ENCODE measurements at regions not wholly inside any gene's neighbourhood (a gene's known extent, or its start where the extent isn't known, plus 50 kb on each side); places are given as distances from the start of the nearest gene placed in this dataset.

DNA sequence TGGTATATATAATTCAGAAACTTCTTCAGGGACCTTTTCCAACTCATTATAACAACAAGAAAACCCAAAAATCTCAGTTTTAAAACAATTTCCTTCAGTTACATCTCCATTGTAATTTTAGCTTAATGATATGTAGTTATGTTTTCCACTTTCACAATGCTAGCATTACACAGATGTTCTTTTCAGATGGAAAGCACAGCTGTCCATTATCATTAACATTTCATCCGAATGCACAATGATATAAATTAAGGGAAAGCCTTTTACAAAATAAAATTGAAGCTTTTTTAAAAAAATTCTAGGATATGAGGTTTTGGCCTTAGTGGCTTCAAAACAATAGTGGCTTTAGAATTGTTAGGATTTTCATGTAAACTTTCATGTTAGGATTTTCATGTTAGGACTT is 389.2 kb downstream of the ADAM29 start:
- TF ChIP-seq SP1 (IDR thresholded peaks at IDR 0.05): no peak
- TF ChIP-seq HDGF (IDR thresholded peaks at IDR 0.05; ENCODE audit: borderline replicate concordance): no peak
- no peak for TF ChIP-seq BHLHE40 (IDR thresholded peaks at IDR 0.05; ENCODE audit: borderline replicate concordance)
- no peak for TF ChIP-seq TARDBP (IDR thresholded peaks at IDR 0.05)
- no peak for TF ChIP-seq ARNT (IDR thresholded peaks at IDR 0.05)
- TF ChIP-seq LEF1 (IDR thresholded peaks at IDR 0.05; ENCODE audit: borderline replicate concordance): no peak
- TF ChIP-seq SUZ12 (IDR thresholded peaks at IDR 0.05): no peak
- no peak for TF ChIP-seq FOXM1 (IDR thresholded peaks at IDR 0.05; ENCODE audit: borderline replicate concordance)
- TF ChIP-seq ELF4 (IDR thresholded peaks at IDR 0.05): no peak
- no peak for TF ChIP-seq NFRKB (IDR thresholded peaks at IDR 0.05)
